PC-9 (cell line): ENCODE measurements at regions not wholly inside any gene's neighbourhood (a gene's known extent, or its start where the extent isn't known, plus 50 kb on each side); places are given as distances from the start of the nearest gene placed in this dataset.

Experiments used
- CTCF ChIP-seq: fragments of 200-600 bp; sonication (generic); conservative IDR thresholded peaks from 2 replicates; pipeline ENCODE4 v1.6.1; 2017; ENCODE audit warnings: mixed run types, antibody characterized with exemption, mild to moderate bottlenecking, moderate library complexity
- EZH2 ChIP-seq: fragments of 200-600 bp; sonication (generic); IDR thresholded peaks from 2 replicates; pipeline ENCODE4 v1.8.0; 2017; ENCODE audit warnings: antibody characterized with exemption, low read depth

DNA sequence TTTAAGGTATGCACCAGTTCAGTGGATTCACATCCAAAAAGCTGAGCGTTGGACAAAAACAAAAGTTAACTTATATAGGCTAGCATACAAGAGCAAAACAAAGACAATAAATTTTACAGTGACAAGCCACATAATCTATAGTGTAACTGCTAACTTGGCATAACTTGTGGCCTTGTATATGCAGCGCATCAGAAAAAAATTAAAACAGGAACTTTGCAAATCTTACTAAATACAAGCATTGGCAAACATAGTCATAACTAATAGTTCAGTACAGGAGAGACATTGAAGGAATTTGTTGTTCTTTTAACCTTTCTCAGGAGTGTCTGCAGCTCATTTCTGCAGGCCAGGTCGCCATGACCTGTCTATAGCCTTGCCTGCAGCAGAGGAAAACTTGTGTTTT is 54.6 kb downstream of the OR10H4 start:
- no peak for TF ChIP-seq CTCF
- no peak for TF ChIP-seq EZH2
